Esophagus muscularis mucosa (tissue), 4 donors: ENCODE measurements at regions not wholly inside any gene's neighbourhood (a gene's known extent, or its start where the extent isn't known, plus 50 kb on each side); places are given as distances from the start of the nearest gene placed in this dataset.
A peak's percentile ranks its signal among the peaks of the same experiment; 100 is the strongest.

Experiments
- DNase-seq: peaks from one replicate; pipeline ENCODE4 v3.0.0-alpha.2; 2017; ENCODE audit errors: extremely low spot score
- H3K27ac ChIP-seq, 4 donors: fragments of 200-600 bp; sonication (generic); replicated peaks in 1 of 4; 1 replicate in 3 of 4; 2 replicates in 1 of 4; pipeline ENCODE4 v1.5.1; 2016 to 2019; ENCODE audit warnings: mild to moderate bottlenecking in 1 of 4
- H3K27me3 ChIP-seq, 4 donors: fragments of 200-600 bp; sonication (generic); one replicate each; pipeline versions ENCODE4 v1.5.1 to v1.6.0; 2016 to 2019
- H3K36me3 ChIP-seq, 4 donors: fragments of 200-600 bp; sonication (generic); one replicate each; pipeline ENCODE4 v1.5.1; 2016 to 2019
- H3K4me1 ChIP-seq, 4 donors: fragments of 200-600 bp; sonication (generic); one replicate each; pipeline ENCODE4 v1.5.1; 2016 to 2019
- H3K4me3 ChIP-seq, 4 donors: fragments of 200-600 bp; sonication (generic); 1 replicate in 2 of 4; 2 replicates in 2 of 4; pipeline ENCODE4 v1.5.1; 2016 to 2019; ENCODE audit warnings: mild to moderate bottlenecking in 4 of 4, moderate library complexity in 1 of 4
- H3K9me3 ChIP-seq, 4 donors: fragments of 200-600 bp; sonication (generic); 1 replicate in 3 of 4; 2 replicates in 1 of 4; pipeline ENCODE4 v1.5.1; 2016 to 2019
- CTCF ChIP-seq, 3 experiments: fragments of 200-600 bp in 2 of 3; fragments of 450-650 bp in 1 of 3; sonication (generic) in 2 of 3; IDR thresholded peaks; one replicate each; pipeline ENCODE4 v1.5.1; 2017 to 2019; ENCODE audit warnings: antibody characterized with exemption in 3 of 3, mild to moderate bottlenecking in 2 of 3, moderate library complexity in 1 of 3
- EP300 ChIP-seq: sonication (generic); formaldehyde crosslinking; IDR thresholded peaks from one replicate; pipeline ENCODE4 v1.6.1; 2017; ENCODE audit warnings: antibody characterized with exemption
- POLR2A ChIP-seq: fragments of 450-650 bp; IDR thresholded peaks from one replicate; pipeline ENCODE4 v1.6.1; 2017; ENCODE audit warnings: antibody characterized with exemption, moderate library complexity, mild to moderate bottlenecking, low read depth
- POLR2AphosphoS5 ChIP-seq, 2 donors: sonication (generic); formaldehyde crosslinking; IDR thresholded peaks; one replicate each; pipeline ENCODE4 v1.6.1; 2017; ENCODE audit warnings: antibody characterized with exemption in 2 of 2
- WGBS: methylation state at CpG from one replicate; pipeline ENCODE4 v1.1.5; 2018; 5-methylcytosine and 5-hydroxymethylcytosine counted together
- intact Hi-C: fragments of 100-400 bp; cut with DNase I; formaldehyde crosslinking; loops from one replicate; pipeline ENCODE4 v1.15.1; 2023

DNA sequence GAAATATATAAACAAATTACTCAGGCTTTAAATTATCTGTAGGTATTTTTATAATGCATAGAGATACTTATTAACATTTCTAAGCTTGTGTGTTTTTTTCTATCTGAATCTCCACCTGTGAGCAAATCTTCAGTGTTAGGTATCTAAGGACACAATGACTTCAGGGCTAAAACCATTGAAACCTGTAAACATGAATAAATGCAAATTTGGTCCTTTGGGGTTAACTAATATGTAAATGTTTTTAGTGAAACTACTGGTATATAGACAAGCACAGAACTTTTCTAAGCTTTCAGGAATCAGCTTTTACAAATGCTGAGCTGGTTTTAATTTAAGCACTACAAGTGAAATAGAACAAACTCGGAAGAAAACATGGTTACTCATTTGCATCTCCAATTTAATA, 147.9 kb downstream of the FBXO8 start:
- 36% methylated on average over 1 of the region's 1 CpG for WGBS
- H3K4me3 ChIP-seq: peak overlapping the region; percentile 41 to 52 (median 46)
- TF ChIP-seq POLR2A (no peak), EP300 (no peak)
- no peak for DNase-seq
- peak overlapping the region; percentile 66 to 83 (median 74) for H3K27ac ChIP-seq
- no peaks in the 10 kb centered on the region for H3K36me3 ChIP-seq
- intact Hi-C loops: no loop called here
- H3K9me3 ChIP-seq: no peaks in the 10 kb centered on the region
- H3K4me1 ChIP-seq: peaks cover 0 to 33% (median 18%) of the 10 kb centered on the region in 4 donors
- H3K27me3 ChIP-seq: no peaks in the 10 kb centered on the region

- H3K27ac ChIP-seq: peak overlapping the region; percentile 20 to 83 (median 74)
- no peaks in the 10 kb centered on the region for H3K9me3 ChIP-seq
- H3K4me3 ChIP-seq: peak overlapping the region; percentile 24 to 42 (median 35)
- WGBS: 61% methylated on average over 2 of the region's 2 CpGs
- peaks cover 0 to 33% (median 18%) of the 10 kb centered on the region in 4 donors for H3K4me1 ChIP-seq
- intact Hi-C loops: no loop called here
- H3K36me3 ChIP-seq: no peaks in the 10 kb centered on the region
- no peak for DNase-seq
- TF ChIP-seq CTCF (IDR thresholded peaks at IDR 0.05) (no peak), POLR2A (no peak)
- no peaks in the 10 kb centered on the region for H3K27me3 ChIP-seq
Observed at GRCh38 chr4:174134361-174134760, 149.1 kb downstream of the FBXO8 start.

DNA sequence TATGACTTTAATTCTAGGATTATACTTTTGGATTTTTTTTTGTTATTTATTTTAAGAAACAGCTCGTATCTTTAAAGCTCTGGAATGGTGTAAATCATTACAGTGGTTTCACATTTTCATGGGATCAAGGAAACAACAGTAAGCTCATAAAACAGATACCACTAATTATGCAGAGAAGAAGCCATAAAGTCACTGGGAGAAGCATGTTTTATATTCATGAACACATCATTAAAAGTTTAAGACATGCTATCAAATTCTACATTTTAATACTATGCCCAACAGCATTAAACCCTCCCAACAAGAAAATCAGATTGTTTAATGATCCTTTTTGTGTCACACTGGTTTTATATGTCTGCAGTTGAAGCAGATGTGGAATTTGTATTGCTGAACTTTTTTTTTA, 149.9 kb downstream of the FBXO8 start:
- DNase-seq: no peak
- Histone ChIP-seq H3K36me3 (no peaks in the 10 kb centered on the region), H3K9me3 (no peaks in the 10 kb centered on the region), H3K27ac (no peak overlapping the region), H3K27me3 (no peaks in the 10 kb centered on the region), H3K4me3 (no peak overlapping the region), H3K4me1 (peaks cover 0 to 33% (median 18%) of the 10 kb centered on the region in 4 donors)
- intact Hi-C loops: no loop called here
- TF ChIP-seq POLR2A (no peak), POLR2AphosphoS5 (IDR thresholded peaks at IDR 0.05) (no peak), EP300 (no peak), CTCF (IDR thresholded peaks at IDR 0.05) (no peak)
- 27% methylated on average over 1 of the region's 1 CpG for WGBS

DNA sequence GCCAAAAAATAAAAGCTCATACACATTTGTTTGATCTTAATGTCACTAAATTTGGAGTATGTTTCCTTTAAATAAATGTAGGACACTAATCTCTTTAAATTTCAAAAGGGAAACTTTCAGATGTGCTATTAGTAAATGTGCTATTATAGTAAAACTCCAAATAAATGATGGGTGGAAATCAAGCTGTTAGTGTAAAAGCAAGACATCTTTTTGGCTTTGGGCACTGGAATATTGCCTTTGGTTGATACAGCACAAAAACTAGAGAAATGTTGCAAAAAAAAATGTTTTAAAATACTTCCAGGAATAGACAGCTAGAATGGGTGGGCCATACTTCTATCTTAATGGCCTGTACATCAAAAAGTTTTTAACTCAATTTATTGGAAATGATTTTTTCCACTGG, 151.6 kb downstream of the FBXO8 start:
- no peak overlapping the region for H3K4me3 ChIP-seq
- intact Hi-C loops: no loop called here
- no peak overlapping the region for H3K27ac ChIP-seq

DNA sequence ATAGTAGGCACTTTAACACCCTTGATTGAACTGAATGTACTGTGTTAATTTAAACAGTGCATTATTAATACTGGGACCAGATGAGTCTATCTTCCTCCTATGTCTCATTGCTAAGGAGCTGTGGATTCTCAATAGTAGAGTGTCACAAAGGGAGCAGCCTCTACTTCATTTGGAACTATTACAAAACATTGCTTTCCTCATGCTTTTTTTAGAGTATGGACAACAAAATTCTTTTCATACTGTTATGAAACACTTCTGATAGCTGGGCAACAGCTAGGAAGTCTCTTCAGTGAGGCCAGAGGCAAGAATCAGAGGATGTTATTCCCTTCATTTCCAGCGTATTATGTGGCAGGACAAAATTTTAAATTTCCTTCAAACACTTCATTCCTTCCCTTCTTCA, 160.8 kb downstream of the FBXO8 start:
- peak in 1 of 2 donors; percentile 51 for TF ChIP-seq POLR2AphosphoS5 (IDR thresholded peaks at IDR 0.05)
- no peak for TF ChIP-seq EP300
- TF ChIP-seq POLR2A: no peak
- Histone ChIP-seq H3K36me3 (no peaks in the 10 kb centered on the region), H3K9me3 (no peaks in the 10 kb centered on the region), H3K27ac (peak overlapping the region; percentile 67 to 77 (median 75)), H3K4me1 (peaks cover 12 to 46% (median 39%) of the 10 kb centered on the region in 4 donors), H3K4me3 (no peak overlapping the region), H3K27me3 (no peaks in the 10 kb centered on the region)
- intact Hi-C loops: loop anchor here (5.0 to 10.0 kb wide), 3 partner anchors 130 to 618 kb away; no protein-coding TSS in a partner anchor
- no peak for DNase-seq
- 41% methylated on average over 1 of the region's 1 CpG for WGBS

More for the DNA sequence above, 151.6 kb downstream of the FBXO8 start:
- H3K27me3 ChIP-seq: no peaks in the 10 kb centered on the region
- H3K9me3 ChIP-seq: no peaks in the 10 kb centered on the region
- no peak for TF ChIP-seq CTCF (IDR thresholded peaks at IDR 0.05)
- no peak for TF ChIP-seq POLR2A
- TF ChIP-seq POLR2AphosphoS5 (IDR thresholded peaks at IDR 0.05): no peak
- no peak for TF ChIP-seq EP300
- H3K36me3 ChIP-seq: no peaks in the 10 kb centered on the region
- no peak for DNase-seq
- peaks cover 0 to 33% (median 18%) of the 10 kb centered on the region in 4 donors for H3K4me1 ChIP-seq
